Trophoblast cell (in vitro differentiated cells and primary cell): ENCODE measurements at regions not wholly inside any gene's neighbourhood (a gene's known extent, or its start where the extent isn't known, plus 50 kb on each side); places are given as distances from the start of the nearest gene placed in this dataset.

Experiments used
- DNase-seq, 2 donors: peaks; one replicate each; pipeline ENCODE4 v3.0.0-alpha.2; 2016
- H2AFZ ChIP-seq: 2 replicates; pipeline ENCODE4 v1.6.1; 2013; ENCODE audit warnings: low read length, moderate library complexity, mild to moderate bottlenecking; ENCODE audit not compliant: insufficient read depth, poor library complexity
- H2AK5ac ChIP-seq: 2 replicates; pipeline ENCODE4 v1.6.1; 2013; ENCODE audit warnings: mild to moderate bottlenecking, low read length
- H2BK120ac ChIP-seq: 2 replicates; pipeline ENCODE4 v1.6.1; 2013; ENCODE audit warnings: low read length, mild to moderate bottlenecking, moderate library complexity; ENCODE audit not compliant: insufficient read depth, poor library complexity
- H2BK12ac ChIP-seq: 2 replicates; pipeline ENCODE4 v1.6.1; 2013; ENCODE audit warnings: mild to moderate bottlenecking, low read length, moderate library complexity
- H2BK5ac ChIP-seq: 2 replicates; pipeline ENCODE4 v1.6.1; 2013; ENCODE audit warnings: low read length, low read depth, moderate library complexity, mild to moderate bottlenecking; ENCODE audit not compliant: poor library complexity
- H3K14ac ChIP-seq: 2 replicates; pipeline ENCODE4 v1.6.1; 2013; ENCODE audit warnings: mild to moderate bottlenecking, low read length
- H3K18ac ChIP-seq: 2 replicates; pipeline ENCODE4 v1.6.1; 2013; ENCODE audit warnings: mild to moderate bottlenecking, low read length
- H3K23ac ChIP-seq: 2 replicates; pipeline ENCODE4 v1.6.1; 2013; ENCODE audit warnings: low read length
- H3K27ac ChIP-seq: 2 replicates; pipeline ENCODE4 v1.5.1; 2013; ENCODE audit warnings: low read depth, mild to moderate bottlenecking, inconsistent platforms, low read length, moderate library complexity
- H3K27me3 ChIP-seq: 2 replicates; pipeline ENCODE4 v1.6.1; 2013; ENCODE audit warnings: inconsistent platforms, mild to moderate bottlenecking, low read length, moderate library complexity; ENCODE audit not compliant: insufficient read depth
- H3K36me3 ChIP-seq, 2 experiments: 1 replicate in 1 of 2; 2 replicates in 1 of 2; pipeline ENCODE4 v1.6.1; 2013; ENCODE audit warnings: low read length in 2 of 2, mild to moderate bottlenecking in 2 of 2, moderate library complexity in 1 of 2; ENCODE audit not compliant: insufficient read depth in 2 of 2, control insufficient read depth in 1 of 2
- H3K4ac ChIP-seq: 2 replicates; pipeline ENCODE4 v1.6.1; 2013; ENCODE audit warnings: low read depth, mild to moderate bottlenecking, low read length, moderate library complexity
- H3K4me1 ChIP-seq, 2 experiments: 1 replicate in 1 of 2; 2 replicates in 1 of 2; pipeline ENCODE4 v1.6.1; 2013; ENCODE audit warnings: low read length in 2 of 2, mild to moderate bottlenecking in 2 of 2, moderate library complexity in 1 of 2; ENCODE audit not compliant: insufficient read depth in 2 of 2, control insufficient read depth in 1 of 2
- H3K4me2 ChIP-seq: 2 replicates; pipeline ENCODE4 v1.6.1; 2013; ENCODE audit warnings: inconsistent platforms, mild to moderate bottlenecking, low read length, moderate library complexity
- H3K4me3 ChIP-seq: 2 replicates; pipeline ENCODE4 v1.5.1; 2013; ENCODE audit warnings: mild to moderate bottlenecking, low read depth, low read length, inconsistent platforms
- H3K79me1 ChIP-seq: one replicate; pipeline ENCODE4 v1.6.1; 2013; ENCODE audit warnings: low read length
- H3K79me2 ChIP-seq: 2 replicates; pipeline ENCODE4 v1.6.1; 2013; ENCODE audit warnings: low read length, mild to moderate bottlenecking; ENCODE audit not compliant: control insufficient read depth, insufficient read depth, poor library complexity
- H3K9ac ChIP-seq: 2 replicates; pipeline ENCODE4 v1.6.1; 2013; ENCODE audit warnings: mild to moderate bottlenecking, low read length
- H3K9me3 ChIP-seq: 2 replicates; pipeline ENCODE4 v1.6.1; 2013; ENCODE audit warnings: low read depth, mild to moderate bottlenecking, control low read depth, inconsistent platforms, low read length; ENCODE audit not compliant: insufficient read depth
- H4K12ac ChIP-seq: 2 replicates; pipeline ENCODE4 v1.6.1; 2013; ENCODE audit warnings: low read depth, mild to moderate bottlenecking, low read length, moderate library complexity
- H4K8ac ChIP-seq: 2 replicates; pipeline ENCODE4 v1.6.1; 2013; ENCODE audit warnings: low read depth, mild to moderate bottlenecking, low read length, moderate library complexity
- H4K91ac ChIP-seq: one replicate; pipeline ENCODE4 v1.6.1; 2013; ENCODE audit warnings: low read depth, mild to moderate bottlenecking, low read length, moderate library complexity
- WGBS: extraction: QIAGEN DNeasy Blood & Tissue Kit; methylation state at CpG from one replicate; pipeline ENCODE4 v1.1.7; 2013; ENCODE audit warnings: missing lambda C conversion rate; ENCODE audit not compliant: insufficient read length, insufficient coverage; ENCODE audit errors: extremely low coverage; 5-methylcytosine and 5-hydroxymethylcytosine counted together

DNA sequence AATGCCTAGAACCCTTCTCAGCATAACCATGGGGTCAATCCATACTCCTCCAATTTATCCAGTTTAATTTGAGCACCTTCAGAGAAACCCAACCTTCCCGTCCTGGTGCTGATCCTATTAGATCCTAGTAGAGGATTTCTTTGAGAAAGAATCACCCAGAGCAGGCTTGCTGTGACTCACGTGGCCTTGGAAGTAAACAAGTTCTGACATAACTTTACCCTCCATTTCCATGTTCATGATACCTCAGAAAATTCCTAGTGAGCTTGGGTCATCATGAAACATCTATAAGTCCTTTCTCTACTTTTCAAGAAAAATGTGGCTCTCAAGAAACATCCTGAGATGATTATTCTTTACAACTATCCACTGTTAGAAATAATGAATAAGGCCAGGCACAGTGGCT is 71.7 kb downstream of the PRLHR start:
- WGBS, result no CpG with 5 or more reads among the region's 2 CpGs

DNA sequence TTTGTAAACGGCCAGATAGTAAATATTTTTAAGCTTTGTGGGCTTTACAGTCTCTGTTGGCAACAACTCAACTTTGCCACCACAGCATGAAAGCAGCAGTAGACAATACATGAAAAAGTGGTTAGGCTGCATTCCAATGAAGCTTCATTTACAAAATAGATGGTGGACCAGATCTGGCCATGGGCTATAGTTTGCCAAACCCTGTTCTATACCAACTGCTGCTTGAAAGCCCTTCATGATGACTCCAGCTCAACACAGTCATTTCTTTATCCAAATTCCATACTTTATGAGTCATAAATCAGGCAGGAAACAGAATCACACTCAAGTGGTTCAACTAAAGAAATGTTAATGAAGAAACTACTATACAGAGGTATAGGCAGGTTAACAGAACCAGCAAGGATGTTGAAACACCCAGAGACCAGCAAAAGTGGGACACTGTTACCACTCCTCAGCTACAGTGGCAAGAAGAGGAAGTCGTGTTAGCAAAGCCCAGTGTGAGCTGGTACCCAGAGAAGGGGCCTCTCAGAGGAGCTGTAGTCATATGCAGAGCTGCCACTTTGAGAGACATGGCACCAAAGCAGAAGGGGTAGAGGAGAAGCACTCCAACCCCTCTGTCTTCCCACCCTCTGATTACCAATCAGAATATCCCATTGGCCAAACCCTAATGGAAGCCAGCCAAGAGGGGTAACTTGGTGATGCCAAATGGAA is 72.5 kb downstream of the PRLHR start:
- Histone ChIP-seq H3K14ac (no peak overlapping the region), H2AK5ac (no peak overlapping the region), H3K27ac (no peak overlapping the region), H4K8ac (no peak overlapping the region), H2BK120ac (no peak overlapping the region), H4K12ac (no peak overlapping the region), H2AFZ (no peak overlapping the region), H3K79me2 (no peaks in the 10 kb centered on the region), H2BK12ac (no peak overlapping the region), H2BK5ac (no peak overlapping the region), H4K91ac (no peak overlapping the region), H3K23ac (no peak overlapping the region), H3K4me3 (no peak overlapping the region), H3K79me1 (no peaks in the 10 kb centered on the region), H3K4me1 (peaks cover 0 to 4% of the 10 kb centered on the region in 2 experiments), H3K4me2 (no peak overlapping the region), H3K18ac (no peak overlapping the region), H3K36me3 (no peaks in the 10 kb centered on the region), H3K27me3 (no peaks in the 10 kb centered on the region), H3K9ac (no peak overlapping the region), H3K4ac (no peak overlapping the region), H3K9me3 (no peaks in the 10 kb centered on the region)
- peak; percentile 10 to 35 for DNase-seq
- no CpG with 5 or more reads among the region's 2 CpGs for WGBS

More for the DNA sequence above, 71.7 kb downstream of the PRLHR start:
- no peak overlapping the region for H3K18ac ChIP-seq
- no peak for DNase-seq
- no peaks in the 10 kb centered on the region for H3K79me2 ChIP-seq
- no peak overlapping the region for H4K91ac ChIP-seq
- no peak overlapping the region for H2BK5ac ChIP-seq
- H2AFZ ChIP-seq, result no peak overlapping the region
- H3K27ac ChIP-seq, result no peak overlapping the region
- H2BK12ac ChIP-seq, result no peak overlapping the region
- H3K14ac ChIP-seq, result no peak overlapping the region
- H3K23ac ChIP-seq, result no peak overlapping the region
- no peak overlapping the region for H3K4ac ChIP-seq
- H3K4me1 ChIP-seq, result peaks cover 0 to 4% of the 10 kb centered on the region in 2 experiments
- H3K4me3 ChIP-seq, result no peak overlapping the region
- H4K12ac ChIP-seq, result no peak overlapping the region
- no peaks in the 10 kb centered on the region for H3K27me3 ChIP-seq
- no peaks in the 10 kb centered on the region for H3K9me3 ChIP-seq
- no peak overlapping the region for H3K9ac ChIP-seq
- H3K79me1 ChIP-seq, result no peaks in the 10 kb centered on the region
- H3K36me3 ChIP-seq, result no peaks in the 10 kb centered on the region
- no peak overlapping the region for H2BK120ac ChIP-seq
- H2AK5ac ChIP-seq, result no peak overlapping the region
- H4K8ac ChIP-seq, result no peak overlapping the region
- H3K4me2 ChIP-seq, result no peak overlapping the region

DNA sequence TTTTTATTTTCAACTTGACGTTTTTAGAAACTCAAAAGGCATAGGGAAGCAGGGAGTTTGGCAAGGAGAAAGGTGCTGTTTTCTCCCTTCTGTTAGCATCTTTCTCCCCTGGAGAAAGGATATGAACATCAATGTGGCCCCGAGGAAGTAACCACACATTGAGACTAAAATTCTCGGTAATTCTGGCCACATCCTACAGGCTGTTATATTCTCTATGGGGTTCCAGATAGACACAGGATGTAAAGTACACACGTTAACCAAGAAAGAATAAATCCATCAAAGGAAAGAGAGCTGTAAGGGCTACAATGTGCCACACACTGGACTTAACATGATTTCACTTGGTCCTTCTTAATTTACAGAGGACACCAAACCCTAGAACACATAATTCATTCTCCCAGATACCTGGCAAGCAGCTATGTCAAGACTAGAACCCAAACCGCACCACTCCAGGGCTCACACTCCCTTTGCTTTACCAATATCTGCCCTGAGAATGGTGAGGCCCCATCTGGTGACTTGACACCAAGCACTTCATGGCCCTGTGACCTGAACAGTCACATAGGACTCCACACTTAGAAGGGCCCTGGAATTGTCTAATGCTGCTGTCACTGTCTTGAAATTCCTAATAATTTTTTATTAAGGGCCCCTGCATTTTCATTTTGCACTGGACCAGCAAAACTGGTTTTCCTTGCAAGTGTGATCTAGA is 73.9 kb downstream of the PRLHR start:
- Histone ChIP-seq H3K4me3 (no peak overlapping the region), H3K79me2 (no peaks in the 10 kb centered on the region), H3K14ac (no peak overlapping the region), H3K9ac (no peak overlapping the region), H4K91ac (no peak overlapping the region), H3K23ac (no peak overlapping the region), H2AFZ (no peak overlapping the region), H3K4me1 (peaks cover 0 to 4% of the 10 kb centered on the region in 2 experiments), H3K79me1 (no peaks in the 10 kb centered on the region), H3K27me3 (no peaks in the 10 kb centered on the region), H3K18ac (no peak overlapping the region), H2BK5ac (no peak overlapping the region), H2BK120ac (no peak overlapping the region), H2BK12ac (no peak overlapping the region), H3K4me2 (no peak overlapping the region), H3K27ac (no peak overlapping the region), H3K4ac (no peak overlapping the region), H3K9me3 (no peaks in the 10 kb centered on the region), H4K12ac (no peak overlapping the region), H3K36me3 (no peaks in the 10 kb centered on the region), H2AK5ac (no peak overlapping the region), H4K8ac (no peak overlapping the region)
- no CpG with 5 or more reads among the region's 5 CpGs for WGBS
- no peak for DNase-seq

GRCh38 chr10:118520116-118520742 is 75.2 kb downstream of the PRLHR start:
- no peaks in the 10 kb centered on the region for H3K9me3 ChIP-seq
- H2AFZ ChIP-seq, result no peak overlapping the region
- peaks cover 0 to 4% of the 10 kb centered on the region in 2 experiments for H3K4me1 ChIP-seq
- no peak overlapping the region for H2BK5ac ChIP-seq
- H3K27me3 ChIP-seq, result no peaks in the 10 kb centered on the region
- H4K8ac ChIP-seq, result no peak overlapping the region
- no peak overlapping the region for H4K12ac ChIP-seq
- H3K9ac ChIP-seq, result no peak overlapping the region
- no peak overlapping the region for H2BK12ac ChIP-seq
- DNase-seq, result no peak
- H3K27ac ChIP-seq, result no peak overlapping the region
- H3K23ac ChIP-seq, result no peak overlapping the region
- H2BK120ac ChIP-seq, result no peak overlapping the region
- H3K14ac ChIP-seq, result no peak overlapping the region
- no peaks in the 10 kb centered on the region for H3K79me2 ChIP-seq
- H3K36me3 ChIP-seq, result no peaks in the 10 kb centered on the region
- H3K4me3 ChIP-seq, result no peak overlapping the region
- no peak overlapping the region for H4K91ac ChIP-seq
- no CpG with 5 or more reads among the region's 6 CpGs for WGBS
- no peak overlapping the region for H3K4ac ChIP-seq
- no peak overlapping the region for H2AK5ac ChIP-seq
- H3K4me2 ChIP-seq, result no peak overlapping the region
- no peak overlapping the region for H3K18ac ChIP-seq
- H3K79me1 ChIP-seq, result no peaks in the 10 kb centered on the region
